Uterus (tissue), 3 donors: ENCODE measurements at regions not wholly inside any gene's neighbourhood (a gene's known extent, or its start where the extent isn't known, plus 50 kb on each side); places are given as distances from the start of the nearest gene placed in this dataset.

ENCODE experiments used
- DNase-seq, 2 donors: peaks; one replicate each; pipeline ENCODE4 v3.0.0-alpha.2; 2019 to 2020
- H3K27ac ChIP-seq, 2 donors: fragments of 200-600 bp; sonication (generic); 1 replicate in 1 of 2; 2 replicates in 1 of 2; pipeline ENCODE4 v1.5.1; 2016 to 2018
- H3K27me3 ChIP-seq, 2 donors: fragments of 200-600 bp; sonication (generic); one replicate each; pipeline ENCODE4 v1.5.1; 2018 to 2019; ENCODE audit warnings: control low read depth in 1 of 2
- H3K36me3 ChIP-seq, 2 donors: fragments of 200-600 bp; sonication (generic); one replicate each; pipeline ENCODE4 v1.5.1; 2019; ENCODE audit warnings: control low read depth in 1 of 2
- H3K4me1 ChIP-seq, 2 donors: fragments of 200-600 bp; sonication (generic); one replicate each; pipeline ENCODE4 v1.5.1; 2018 to 2019; ENCODE audit warnings: control low read depth in 1 of 2
- H3K4me3 ChIP-seq, 2 donors: fragments of 200-600 bp; sonication (generic); 1 replicate in 1 of 2; 2 replicates in 1 of 2; pipeline ENCODE4 v1.5.1; 2018 to 2019; ENCODE audit warnings: mild to moderate bottlenecking in 1 of 2
- H3K9me3 ChIP-seq, 2 donors: fragments of 200-600 bp; sonication (generic); one replicate each; pipeline ENCODE4 v1.5.1; 2019; ENCODE audit warnings: control low read depth in 1 of 2
- POLR2A ChIP-seq, 2 donors: fragments of 450-650 bp; IDR thresholded peaks; one replicate each; pipeline ENCODE4 v1.6.1; 2016; ENCODE audit warnings: antibody characterized with exemption in 2 of 2, mild to moderate bottlenecking in 1 of 2, moderate library complexity in 1 of 2
- intact Hi-C: fragments of 100-400 bp; cut with DNase I; formaldehyde crosslinking; loops from one replicate; pipeline ENCODE4 v1.15.1; 2023; ENCODE audit warnings: low total_unique reads
- TF ChIP-seq, protein P1 (sequence below), 4 experiments: fragments of 200-600 bp in 2 of 4; fragments of 450-650 bp in 2 of 4; sonication (generic) in 2 of 4; IDR thresholded peaks; one replicate each; pipeline ENCODE4 v1.5.1; 2016 to 2019; ENCODE audit warnings: antibody characterized with exemption in 4 of 4, mild to moderate bottlenecking in 2 of 4, moderate library complexity in 1 of 4
- donor health status: DM: yes; HTN: yes; CAD: no.

DNA sequence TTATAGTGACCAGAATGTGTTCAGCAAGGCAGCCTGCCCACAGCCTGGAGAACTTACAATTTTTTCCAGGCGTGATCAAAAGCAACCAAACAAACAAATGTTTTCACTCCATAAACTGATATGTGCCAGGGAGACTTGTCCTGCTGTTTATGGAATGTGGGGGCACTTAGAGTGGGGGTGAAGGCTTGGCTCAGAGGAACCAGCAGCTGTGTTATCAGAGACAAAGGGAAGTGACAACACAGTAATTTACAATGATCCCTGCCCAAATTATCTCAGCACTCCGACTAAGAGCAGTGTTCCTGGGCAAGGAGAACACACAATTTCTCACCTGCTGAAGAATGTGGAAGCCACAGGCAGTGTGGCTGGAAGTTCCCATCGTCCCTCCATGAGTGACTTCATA is 429.1 kb upstream of the IRX4 start:
- Histone ChIP-seq H3K27me3 (no peaks in the 10 kb centered on the region), H3K4me1 (no peaks in the 10 kb centered on the region), H3K36me3 (no peaks in the 10 kb centered on the region), H3K4me3 (no peak overlapping the region), H3K27ac (no peak overlapping the region), H3K9me3 (no peaks in the 10 kb centered on the region)
- no peak for TF ChIP-seq POLR2A (IDR thresholded peaks at IDR 0.05)
- TF ChIP-seq, protein P1, sequence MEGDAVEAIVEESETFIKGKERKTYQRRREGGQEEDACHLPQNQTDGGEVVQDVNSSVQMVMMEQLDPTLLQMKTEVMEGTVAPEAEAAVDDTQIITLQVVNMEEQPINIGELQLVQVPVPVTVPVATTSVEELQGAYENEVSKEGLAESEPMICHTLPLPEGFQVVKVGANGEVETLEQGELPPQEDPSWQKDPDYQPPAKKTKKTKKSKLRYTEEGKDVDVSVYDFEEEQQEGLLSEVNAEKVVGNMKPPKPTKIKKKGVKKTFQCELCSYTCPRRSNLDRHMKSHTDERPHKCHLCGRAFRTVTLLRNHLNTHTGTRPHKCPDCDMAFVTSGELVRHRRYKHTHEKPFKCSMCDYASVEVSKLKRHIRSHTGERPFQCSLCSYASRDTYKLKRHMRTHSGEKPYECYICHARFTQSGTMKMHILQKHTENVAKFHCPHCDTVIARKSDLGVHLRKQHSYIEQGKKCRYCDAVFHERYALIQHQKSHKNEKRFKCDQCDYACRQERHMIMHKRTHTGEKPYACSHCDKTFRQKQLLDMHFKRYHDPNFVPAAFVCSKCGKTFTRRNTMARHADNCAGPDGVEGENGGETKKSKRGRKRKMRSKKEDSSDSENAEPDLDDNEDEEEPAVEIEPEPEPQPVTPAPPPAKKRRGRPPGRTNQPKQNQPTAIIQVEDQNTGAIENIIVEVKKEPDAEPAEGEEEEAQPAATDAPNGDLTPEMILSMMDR (IDR thresholded peaks at IDR 0.05) = no peak
- no peak for DNase-seq
- intact Hi-C loops = no loop called here

DNA sequence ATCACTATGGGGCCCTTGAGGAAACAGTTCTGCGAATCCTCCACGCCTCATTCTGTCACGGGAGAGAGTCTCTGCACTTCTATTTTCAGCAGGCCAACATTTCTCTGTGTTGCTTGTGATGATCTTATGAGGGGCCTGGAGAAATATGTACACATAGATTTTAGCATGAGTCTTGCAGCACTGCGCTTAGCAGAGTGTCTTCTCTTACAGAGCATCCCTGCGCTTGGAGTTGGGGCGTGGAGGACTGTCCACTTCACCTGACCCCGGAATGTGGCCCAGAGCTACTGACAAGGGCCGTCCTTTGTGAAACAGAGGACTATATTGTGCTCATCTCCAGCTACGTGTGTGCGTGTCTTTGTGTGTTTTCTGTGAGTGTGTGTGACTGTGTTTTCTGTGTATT is 428.2 kb upstream of the IRX4 start:
- no peak overlapping the region for H3K27ac ChIP-seq
- no peak for TF ChIP-seq POLR2A (IDR thresholded peaks at IDR 0.05)
- TF ChIP-seq, protein P1 (IDR thresholded peaks at IDR 0.05) = no peak
- H3K4me1 ChIP-seq = no peaks in the 10 kb centered on the region
- no peak overlapping the region for H3K4me3 ChIP-seq
- no peak for DNase-seq
- no peaks in the 10 kb centered on the region for H3K9me3 ChIP-seq
- H3K36me3 ChIP-seq = no peaks in the 10 kb centered on the region
- H3K27me3 ChIP-seq = no peaks in the 10 kb centered on the region
- intact Hi-C loops = no loop called here

DNA sequence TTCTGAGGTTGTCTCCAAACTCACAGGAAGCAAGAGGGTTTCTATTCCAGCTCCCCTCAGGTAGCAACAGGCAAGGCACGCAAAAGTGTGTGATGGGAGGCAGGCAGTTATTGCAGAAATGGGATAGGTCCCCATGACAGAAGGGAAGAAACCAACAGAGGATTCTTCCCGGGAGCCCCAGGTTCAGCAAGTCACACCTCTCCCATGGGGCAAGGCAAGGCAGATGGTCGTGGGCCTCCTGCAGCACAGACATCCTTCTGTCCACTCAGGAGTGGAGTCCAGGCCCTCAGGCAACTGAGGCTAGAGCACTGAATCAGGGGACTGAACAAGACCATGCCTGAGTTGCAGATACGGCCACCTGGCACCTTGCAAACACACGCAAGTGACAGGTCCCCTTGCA is 424.9 kb upstream of the IRX4 start:
- intact Hi-C loops = no loop called here

DNA sequence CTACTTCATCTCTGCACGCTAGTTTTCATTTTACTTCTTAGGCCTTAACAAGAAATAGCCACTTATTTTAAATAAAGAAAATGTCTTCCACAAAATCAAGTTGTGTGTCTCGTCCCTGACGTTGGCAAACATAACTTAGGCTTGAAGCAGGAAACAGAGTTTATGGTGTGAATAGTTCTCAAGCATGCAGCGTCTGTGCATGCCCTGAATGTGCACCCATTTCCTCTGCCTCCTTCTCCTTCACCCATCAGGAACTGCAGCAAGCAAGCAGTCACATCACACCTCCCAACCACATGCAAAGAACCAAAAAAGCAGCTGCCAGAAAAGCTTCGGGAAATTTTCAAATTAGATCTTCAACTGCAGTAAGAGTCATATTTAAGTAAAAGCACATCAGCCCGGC is 424.0 kb upstream of the IRX4 start:
- H3K27ac ChIP-seq = no peak overlapping the region
- intact Hi-C loops = no loop called here
- DNase-seq = no peak

More for the DNA sequence above, 424.9 kb upstream of the IRX4 start:
- Histone ChIP-seq H3K4me1 (no peaks in the 10 kb centered on the region), H3K36me3 (no peaks in the 10 kb centered on the region), H3K9me3 (no peaks in the 10 kb centered on the region), H3K27ac (no peak overlapping the region), H3K4me3 (no peak overlapping the region), H3K27me3 (no peaks in the 10 kb centered on the region)
- no peak for DNase-seq
- TF ChIP-seq, protein P1 (IDR thresholded peaks at IDR 0.05) = no peak
- no peak for TF ChIP-seq POLR2A (IDR thresholded peaks at IDR 0.05)

DNA sequence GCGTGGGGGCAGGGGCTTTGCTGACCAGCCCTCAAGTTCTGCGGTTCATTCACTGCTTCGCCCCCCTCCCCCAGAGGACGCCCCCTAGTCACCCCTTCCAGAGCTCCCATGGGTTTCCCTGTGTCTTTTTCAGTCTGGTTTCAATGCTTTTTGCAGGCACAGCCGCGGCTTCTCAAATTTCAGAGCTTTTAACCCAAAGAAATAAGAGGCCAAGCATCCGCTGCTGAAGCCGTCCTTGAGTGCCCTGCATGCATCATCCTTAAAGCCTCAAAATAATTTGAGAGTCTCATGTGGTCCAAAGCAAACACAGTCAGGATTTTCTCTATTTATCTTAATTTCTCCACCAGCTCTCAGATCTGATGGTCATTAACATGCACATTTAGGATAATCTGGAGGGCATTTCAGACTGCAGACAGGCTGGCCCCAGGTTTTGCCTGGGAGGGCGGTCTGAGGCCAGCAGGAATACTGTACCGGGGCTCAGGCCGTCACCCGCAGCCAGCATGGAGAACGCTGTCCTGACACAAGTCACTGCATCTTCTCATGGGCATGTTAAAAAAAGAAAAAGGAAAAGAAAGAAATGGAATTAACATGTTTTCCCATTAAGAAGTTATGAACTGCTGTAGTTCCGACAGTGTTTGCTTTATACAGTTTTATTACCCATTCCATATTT is 420.8 kb upstream of the IRX4 start:
- Histone ChIP-seq H3K4me3 (no peak overlapping the region), H3K36me3 (no peaks in the 10 kb centered on the region), H3K4me1 (no peaks in the 10 kb centered on the region), H3K27me3 (no peaks in the 10 kb centered on the region), H3K9me3 (no peaks in the 10 kb centered on the region), H3K27ac (no peak overlapping the region)
- DNase-seq = no peak
- no peak for TF ChIP-seq POLR2A (IDR thresholded peaks at IDR 0.05)
- TF ChIP-seq, protein P1 (IDR thresholded peaks at IDR 0.05) = no peak
- intact Hi-C loops = no loop called here

More for the DNA sequence above, 424.0 kb upstream of the IRX4 start:
- TF ChIP-seq, protein P1 (IDR thresholded peaks at IDR 0.05) = no peak
- no peak for TF ChIP-seq POLR2A (IDR thresholded peaks at IDR 0.05)
- Histone ChIP-seq H3K27me3 (no peaks in the 10 kb centered on the region), H3K4me1 (no peaks in the 10 kb centered on the region), H3K4me3 (no peak overlapping the region), H3K36me3 (no peaks in the 10 kb centered on the region), H3K9me3 (no peaks in the 10 kb centered on the region)
